NCI-H82 treated with DMSO at 0.1 percent for 48 hours (cell line): ENCODE measurements at regions not wholly inside any gene's neighbourhood (a gene's known extent, or its start where the extent isn't known, plus 50 kb on each side); places are given as distances from the start of the nearest gene placed in this dataset.

ENCODE experiments used
- DNase-seq: peaks from one replicate; lab custom pipeline; 2025; ENCODE audit not compliant: unreplicated experiment; lab: John Stamatoyannopoulos, UW

GRCh38 chr3:34229876-34230275, 431.4 kb downstream of the PDCD6IP start:
- no peak for DNase-seq

GRCh38 chr3:34235096-34235495, 436.7 kb downstream of the PDCD6IP start:
- DNase-seq = no peak

GRCh38 chr3:34237946-34238345, 439.5 kb downstream of the PDCD6IP start:
- no peak for DNase-seq

GRCh38 chr3:34238407-34238806, 440.0 kb downstream of the PDCD6IP start:
- no peak for DNase-seq

- DNase-seq = no peak
These were observed 440.9 kb downstream of the PDCD6IP start for GRCh38 chr3:34239287-34239686.

- DNase-seq = no peak
These were observed 441.4 kb downstream of the PDCD6IP start for GRCh38 chr3:34239875-34240274.

- no peak for DNase-seq
These were observed 449.0 kb downstream of the PDCD6IP start for GRCh38 chr3:34247401-34247800.

- no peak for DNase-seq
These were observed 449.9 kb downstream of the PDCD6IP start for GRCh38 chr3:34248352-34248751.

GRCh38 chr3:34254285-34254684, 455.9 kb downstream of the PDCD6IP start:
- DNase-seq = no peak

GRCh38 chr3:34256021-34256420, 457.6 kb downstream of the PDCD6IP start:
- no peak for DNase-seq

GRCh38 chr3:34256791-34257190, 458.4 kb downstream of the PDCD6IP start:
- DNase-seq = no peak

GRCh38 chr3:34258271-34258998, 460.0 kb downstream of the PDCD6IP start:
- no peak for DNase-seq

- no peak for DNase-seq
These were observed 462.0 kb downstream of the PDCD6IP start for GRCh38 chr3:34260271-34261000.

- peak; percentile 57 for DNase-seq
These were observed 462.6 kb downstream of the PDCD6IP start for GRCh38 chr3:34261001-34261385.

- no peak for DNase-seq
These were observed 464.7 kb downstream of the PDCD6IP start for GRCh38 chr3:34263101-34263621.

GRCh38 chr3:34264337-34265041, 466.1 kb downstream of the PDCD6IP start:
- DNase-seq = no peak

GRCh38 chr3:34267088-34267487, 468.7 kb downstream of the PDCD6IP start:
- no peak for DNase-seq

- DNase-seq = no peak
These were observed 469.7 kb downstream of the PDCD6IP start for GRCh38 chr3:34268032-34268709.

GRCh38 chr3:34275811-34276210, 477.4 kb downstream of the PDCD6IP start:
- DNase-seq = no peak

- DNase-seq = no peak
These were observed 477.9 kb downstream of the PDCD6IP start for GRCh38 chr3:34276342-34276741.

- no peak for DNase-seq
These were observed 478.7 kb downstream of the PDCD6IP start for GRCh38 chr3:34277110-34277509.
